HG03439 (cell line): ENCODE measurements at regions not wholly inside any gene's neighbourhood (a gene's known extent, or its start where the extent isn't known, plus 50 kb on each side); places are given as distances from the start of the nearest gene placed in this dataset.

ENCODE experiments used
- ATAC-seq: cut with Tn5 transposase; IDR thresholded peaks from one replicate; pipeline ENCODE4 v1.9.1; 2021; ENCODE audit warnings: mild to moderate bottlenecking, moderate library complexity; ENCODE audit not compliant: unreplicated experiment

DNA sequence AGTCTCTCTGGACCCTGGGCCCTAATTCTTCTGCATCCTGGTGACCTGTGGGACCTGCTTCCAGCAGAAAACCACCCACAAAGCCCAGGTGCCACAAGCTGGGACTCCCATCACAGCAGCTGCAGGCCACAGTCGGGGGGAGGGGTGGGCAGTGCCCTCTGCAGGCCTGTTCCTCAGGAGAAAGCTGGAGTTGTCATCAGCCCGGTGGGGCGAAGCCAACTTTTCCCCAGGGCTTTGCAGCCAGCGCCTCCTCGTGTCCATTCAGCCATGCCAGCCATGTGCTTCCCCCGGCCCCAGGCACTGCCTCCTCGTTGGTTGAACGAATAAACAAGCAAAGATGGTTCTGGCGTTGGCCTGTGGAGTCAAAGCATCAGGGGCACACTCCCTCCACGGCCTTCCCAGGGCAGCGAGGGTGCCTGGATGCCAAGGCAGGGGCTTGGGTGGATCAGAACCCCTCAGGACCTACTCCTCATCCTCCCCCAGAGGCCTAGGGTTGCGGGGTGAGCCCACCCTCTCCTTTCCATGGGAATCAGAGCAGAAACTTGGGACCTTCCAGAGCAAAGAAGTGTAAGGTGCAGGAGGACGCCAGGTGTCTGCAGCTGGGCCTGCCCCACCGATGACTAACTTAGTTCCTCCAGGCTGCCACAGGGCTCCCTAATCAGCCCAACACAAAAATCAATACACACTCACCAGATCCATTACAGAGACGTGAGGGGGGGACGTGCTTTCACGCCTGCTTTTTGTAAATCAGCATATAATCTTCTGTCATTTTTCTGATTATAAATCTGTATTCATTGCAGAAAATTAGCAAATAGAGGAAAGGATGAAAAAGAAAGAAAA lies 75.7 kb upstream of the RAB6C start:
- ATAC-seq, result no peak

DNA sequence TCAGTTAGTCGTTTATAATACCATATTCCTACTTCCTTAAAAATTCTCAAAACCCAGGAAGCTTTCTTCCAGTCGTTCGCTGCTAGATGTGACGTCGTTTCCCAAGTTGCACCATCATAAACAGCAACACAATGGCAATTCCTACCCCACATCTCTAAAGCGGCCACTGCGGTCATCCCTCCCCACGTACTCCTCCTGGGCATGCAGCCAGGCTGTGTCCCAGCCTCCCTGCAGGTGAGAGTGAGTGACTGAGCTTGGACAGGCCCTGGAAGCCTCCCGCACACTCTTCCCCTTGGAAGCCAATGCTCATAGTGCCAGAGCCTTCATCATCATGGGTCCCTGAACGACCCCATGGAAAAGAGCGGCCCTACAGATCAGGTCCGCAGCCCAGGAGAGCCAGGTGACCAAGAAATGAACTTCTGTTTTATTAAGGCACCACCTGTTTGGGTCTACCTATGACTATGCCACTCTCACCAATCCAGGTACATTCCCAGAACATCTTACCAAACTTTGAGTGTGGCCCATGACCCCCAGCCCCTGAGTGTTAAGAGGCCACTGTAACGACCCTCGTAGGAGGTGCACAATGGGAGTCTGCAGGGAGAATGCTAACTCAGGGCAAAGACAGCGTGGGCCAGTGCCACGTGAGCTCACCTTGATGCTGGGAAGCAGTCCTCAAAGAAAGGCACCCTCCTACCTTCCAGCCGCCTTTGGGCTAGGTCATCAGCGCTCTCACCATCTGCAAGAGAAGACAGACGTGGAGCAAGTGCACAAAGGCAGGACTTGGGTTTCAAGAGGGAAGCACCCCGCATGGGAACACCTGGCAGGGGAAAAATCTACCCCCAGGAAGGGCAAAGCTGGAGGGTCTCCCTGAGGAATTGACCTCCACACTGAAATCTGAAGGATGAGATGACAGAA lies 74.7 kb upstream of the RAB6C start:
- no peak for ATAC-seq

DNA sequence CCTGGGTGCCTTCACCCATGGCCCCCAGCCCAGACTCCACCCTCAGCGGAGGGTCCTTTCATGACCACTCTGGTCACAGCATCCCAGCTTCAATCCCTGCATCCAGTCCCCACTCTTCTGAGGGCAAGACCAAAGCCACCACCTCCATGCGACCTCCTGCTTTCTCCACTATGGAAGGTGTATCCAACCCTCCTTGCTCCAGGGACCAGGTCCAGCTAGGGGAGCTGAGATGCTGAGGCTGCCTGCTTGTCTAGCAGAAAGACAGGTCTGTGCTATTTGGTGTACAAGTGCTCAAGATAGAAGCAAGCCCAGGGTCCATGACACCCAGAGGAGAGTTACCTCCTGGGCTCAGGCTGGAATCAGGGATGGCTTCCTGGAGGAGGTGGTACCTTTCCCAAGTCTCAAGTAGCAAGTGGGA lies 73.8 kb upstream of the RAB6C start:
- ATAC-seq, result no peak

DNA sequence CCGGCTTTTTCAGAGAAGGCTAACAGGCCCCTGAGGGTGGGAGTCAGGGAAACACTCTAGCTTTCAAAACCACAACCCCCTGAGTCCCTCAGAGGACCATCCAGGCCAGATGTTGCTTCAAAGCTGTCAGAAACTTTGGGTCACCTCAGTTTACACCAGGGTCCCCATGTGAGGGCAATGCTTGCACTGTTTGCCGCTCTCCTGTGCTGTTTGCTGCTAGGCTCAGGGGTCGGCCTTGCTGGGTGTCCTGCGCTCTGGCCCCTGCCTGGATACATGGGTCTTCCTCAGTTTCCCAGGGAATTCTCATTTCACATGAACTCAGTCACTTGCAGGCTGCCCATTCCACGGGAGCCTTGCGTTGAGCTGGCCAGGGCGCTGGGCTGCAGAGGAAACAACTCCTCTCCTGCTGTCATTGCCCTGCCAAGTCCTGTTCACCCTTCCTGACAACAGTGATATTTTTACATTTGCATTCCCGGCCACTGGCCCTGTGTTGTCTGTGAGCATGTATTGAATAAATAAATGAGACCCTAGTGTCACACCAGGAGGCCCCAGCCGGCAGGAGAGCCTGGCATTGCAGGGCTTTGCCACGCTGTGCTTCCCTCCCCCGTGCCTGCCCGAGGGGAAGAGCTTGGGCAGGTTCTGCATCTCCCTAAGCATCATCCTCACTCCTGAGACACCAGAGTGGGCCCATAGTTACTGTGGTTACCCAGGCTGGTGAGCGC lies 73.2 kb upstream of the RAB6C start:
- no peak for ATAC-seq

DNA sequence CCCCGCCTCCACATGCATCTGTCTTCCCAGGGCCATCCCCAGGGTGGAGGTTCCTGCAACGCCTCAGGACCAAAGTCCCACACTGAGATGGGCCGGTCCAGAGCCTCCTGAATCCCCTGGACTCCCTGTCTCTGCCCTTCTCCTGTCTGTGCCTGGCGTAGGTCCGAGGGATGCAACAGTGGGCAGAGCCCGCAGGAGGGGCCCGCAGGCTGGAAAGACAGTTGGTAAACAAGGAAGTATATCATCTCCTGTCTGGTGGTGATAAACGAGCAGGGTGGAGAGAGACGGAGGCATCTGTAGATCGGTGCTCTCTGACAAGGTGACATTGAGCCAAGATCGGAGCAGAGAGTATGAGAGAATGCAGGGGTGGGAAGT lies 72.6 kb upstream of the RAB6C start:
- ATAC-seq, result no peak

DNA sequence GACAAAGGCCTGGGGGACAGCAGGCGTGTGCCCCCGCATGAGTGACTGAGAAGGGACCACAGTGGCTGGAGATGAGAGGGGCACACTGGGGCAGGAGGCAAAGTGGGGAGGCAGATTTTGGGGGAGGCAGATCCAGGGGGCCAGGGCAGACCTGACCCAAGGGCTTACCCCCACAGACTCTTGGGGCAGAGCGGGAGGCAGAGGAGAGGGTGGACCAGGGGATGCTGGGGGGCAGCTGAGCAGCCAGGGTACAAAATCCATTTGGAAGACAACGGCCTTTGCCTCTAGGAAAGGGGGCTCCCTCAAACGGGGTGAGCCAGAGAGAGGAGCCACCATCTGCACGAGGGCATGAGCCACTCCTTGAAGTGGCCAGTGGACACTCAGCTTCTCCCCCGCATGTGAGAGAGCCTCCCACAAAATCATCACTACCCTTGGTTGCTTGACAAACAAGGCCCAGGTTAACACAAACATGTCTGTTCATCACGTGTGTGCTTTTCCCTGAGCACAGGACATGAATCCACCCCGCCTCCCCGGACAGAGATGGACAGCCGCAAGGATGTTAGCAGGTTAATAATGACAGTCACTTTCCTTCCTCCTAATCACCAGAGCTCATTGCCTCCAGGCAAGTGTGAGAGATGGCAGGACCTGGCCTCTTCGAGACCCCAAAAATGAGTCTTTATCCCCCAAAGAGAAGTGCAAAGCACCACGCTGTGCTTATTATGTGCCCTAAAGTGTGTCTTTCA lies 72.0 kb upstream of the RAB6C start:
- no peak for ATAC-seq

DNA sequence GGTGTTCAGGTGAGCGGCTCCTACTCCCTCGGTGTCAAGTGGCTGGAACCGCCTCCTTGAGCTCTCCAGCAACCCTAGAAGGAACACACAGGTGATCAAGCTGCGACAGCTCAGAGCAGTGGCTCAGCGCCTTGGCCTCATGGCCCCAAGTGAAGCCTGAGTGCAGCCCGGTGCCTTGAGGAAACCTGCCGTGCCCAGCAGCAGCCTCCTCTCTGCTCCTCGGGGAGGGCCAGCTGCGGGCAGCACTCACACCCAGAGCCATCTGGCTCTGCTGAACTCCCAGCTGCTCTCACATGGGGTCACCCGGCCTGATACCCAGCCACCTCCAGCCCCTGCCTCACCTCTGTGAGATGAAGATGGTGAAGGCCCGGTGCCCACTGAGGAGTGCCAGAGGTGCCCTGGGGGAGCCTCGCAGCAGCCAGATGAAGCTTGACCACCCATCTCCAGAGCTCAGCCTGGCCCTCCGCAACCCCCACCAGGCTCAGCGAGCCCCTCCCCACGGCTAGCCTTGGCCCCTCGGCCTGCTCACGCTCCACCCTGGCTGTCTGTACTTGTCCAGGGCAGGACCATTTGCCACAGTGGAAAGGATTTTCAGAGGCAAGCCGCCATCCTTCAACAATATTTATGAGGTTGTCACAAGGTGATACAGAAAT lies 70.6 kb upstream of the RAB6C start:
- ATAC-seq, result no peak

DNA sequence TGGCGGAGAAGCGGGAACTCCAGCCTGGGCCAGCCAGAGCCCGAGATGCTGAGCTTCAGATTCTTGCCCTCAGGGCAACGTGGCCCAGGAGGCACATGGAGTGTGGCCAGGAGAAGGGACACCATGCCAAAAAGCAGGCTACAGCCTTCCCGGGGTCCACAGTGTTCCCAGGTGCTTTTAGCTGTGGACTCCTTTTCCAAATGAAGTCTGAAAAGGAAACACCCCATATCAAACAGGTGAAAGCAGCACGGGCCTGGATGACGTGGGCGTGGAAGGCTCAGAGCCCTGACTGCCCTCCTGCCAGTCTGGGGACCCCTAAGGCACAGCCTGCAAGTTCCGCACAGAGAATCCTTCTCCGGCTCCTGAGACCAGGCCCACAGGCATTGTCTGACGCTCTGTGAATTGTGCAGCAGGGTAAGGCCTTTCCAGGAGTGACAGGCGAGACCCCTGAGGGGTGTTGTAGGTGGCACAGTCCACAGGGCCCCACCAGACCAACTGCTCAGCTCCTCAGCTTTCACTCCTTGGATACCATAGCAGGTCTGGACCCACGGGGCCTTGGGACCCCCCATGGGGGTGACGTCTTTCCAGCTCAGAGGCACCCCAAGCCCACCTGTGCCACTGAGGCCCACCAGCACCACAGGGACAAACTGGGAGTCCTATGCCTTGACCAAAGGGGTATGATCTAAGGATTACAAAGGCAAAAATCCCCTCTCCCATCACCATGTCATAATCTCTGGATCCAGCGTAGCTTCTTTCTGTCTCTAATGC lies 69.6 kb upstream of the RAB6C start:
- ATAC-seq, result no peak

DNA sequence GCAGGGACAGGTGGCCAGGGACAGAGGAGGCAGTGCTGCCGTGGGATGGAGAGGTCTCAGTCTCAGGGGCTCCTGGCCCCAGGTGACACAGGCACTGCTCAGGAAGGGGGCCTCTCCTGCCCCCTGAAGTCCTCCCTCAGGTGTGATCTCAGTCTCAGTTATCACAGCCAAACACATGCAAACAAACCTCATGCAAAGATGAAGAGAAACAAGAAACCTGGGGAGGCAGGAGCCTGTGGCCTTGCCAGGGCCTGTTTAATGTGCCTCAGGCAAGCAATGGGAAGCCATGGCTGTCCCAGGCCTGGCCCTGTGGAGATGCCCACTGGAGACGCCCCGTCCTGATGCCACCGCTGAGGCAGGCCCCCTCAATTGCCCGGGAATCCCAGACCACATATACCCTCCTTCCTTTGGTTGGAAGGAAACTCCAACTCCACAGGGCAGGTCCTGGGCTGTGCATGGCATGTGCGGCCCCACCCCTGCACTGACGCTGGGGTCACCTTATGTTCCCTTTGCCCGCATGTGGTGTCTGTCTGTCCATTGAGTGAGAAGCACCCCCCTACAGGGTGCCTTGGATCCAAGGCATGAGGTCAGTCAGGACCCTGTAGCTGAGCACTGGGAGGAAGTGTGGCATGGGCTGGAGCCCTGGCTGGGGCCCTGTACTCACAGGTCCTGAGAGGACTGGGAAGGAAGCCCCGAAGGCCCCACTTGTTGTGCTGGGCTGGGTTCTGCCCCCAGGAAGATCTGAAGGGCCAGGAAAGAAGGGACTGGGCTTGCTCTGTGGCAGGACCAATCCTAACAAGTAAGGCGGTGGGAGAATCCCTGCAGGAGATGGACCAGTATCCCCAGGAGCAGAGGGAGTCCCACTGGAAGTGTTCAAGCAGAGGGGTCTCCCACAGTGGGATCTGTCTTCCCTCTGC lies 68.8 kb upstream of the RAB6C start:
- ATAC-seq, result no peak

DNA sequence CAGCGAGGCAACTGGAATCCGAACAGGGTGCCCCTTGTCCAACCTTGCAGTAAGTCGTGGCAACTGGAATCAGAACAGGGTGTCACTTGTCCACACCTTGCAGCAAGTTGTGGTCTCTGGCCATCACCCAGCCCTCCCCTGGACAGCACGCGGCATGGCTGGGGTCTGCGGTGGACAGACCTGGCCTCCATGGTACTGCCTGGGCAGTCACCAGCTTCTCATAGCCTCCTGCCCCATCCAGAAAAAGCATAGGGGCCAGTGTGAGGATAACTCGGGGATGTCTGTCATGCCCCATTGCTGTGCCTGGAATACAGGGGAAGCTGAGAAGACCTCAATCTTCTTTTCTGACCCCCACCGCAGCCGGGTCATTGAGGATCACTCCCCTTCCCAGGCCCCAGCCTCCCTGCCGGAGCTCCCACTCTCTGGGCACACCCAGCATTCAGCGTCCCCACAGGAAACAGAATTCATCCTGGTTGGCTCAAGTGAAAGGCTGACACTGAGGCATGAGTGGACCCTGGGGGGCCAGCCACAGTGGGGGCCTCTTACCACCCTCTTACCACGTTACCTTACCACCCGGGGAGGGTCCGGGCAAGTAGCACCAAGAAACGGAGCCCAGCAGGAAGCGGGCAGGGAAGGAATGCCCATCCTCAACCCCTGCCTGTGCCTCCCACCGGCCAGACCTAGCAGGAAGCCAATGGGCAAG lies 68.0 kb upstream of the RAB6C start:
- no peak for ATAC-seq

DNA sequence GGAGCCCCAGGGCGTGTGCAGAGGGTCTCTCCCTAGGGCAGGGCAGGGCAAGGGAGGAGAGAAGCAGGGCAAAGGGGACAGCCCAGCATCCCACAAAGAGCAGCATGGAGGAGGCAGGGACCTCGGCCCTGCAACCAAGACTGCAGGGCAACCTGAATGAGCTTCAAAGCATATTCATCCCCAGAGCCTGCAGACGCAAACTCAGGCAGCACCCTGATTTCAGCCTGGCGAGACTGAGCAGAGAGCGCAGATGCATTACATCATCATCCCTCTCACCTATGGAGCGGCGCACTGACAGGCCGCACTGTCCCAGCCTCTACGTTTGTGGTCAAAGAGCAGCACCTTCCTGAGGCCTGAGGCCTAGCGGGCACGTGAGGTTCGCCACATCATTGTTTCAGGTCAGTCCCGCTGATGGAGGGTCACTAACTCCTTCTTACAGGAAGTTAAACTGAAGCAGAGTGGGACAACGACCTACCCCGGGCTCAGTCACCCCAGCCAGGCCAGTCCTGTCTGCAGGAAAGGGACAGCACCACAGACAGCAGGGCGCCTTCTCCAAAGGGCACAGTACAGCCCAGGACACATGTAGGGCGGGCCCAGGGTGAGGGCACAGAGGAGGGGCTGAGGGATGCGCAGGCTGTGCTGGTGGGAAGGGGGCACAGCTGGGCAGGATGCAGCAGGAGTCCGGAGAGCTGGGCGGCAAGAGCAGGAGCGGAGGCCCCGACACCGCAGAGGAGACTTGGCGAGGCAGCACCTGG lies 67.2 kb upstream of the RAB6C start:
- no peak for ATAC-seq

DNA sequence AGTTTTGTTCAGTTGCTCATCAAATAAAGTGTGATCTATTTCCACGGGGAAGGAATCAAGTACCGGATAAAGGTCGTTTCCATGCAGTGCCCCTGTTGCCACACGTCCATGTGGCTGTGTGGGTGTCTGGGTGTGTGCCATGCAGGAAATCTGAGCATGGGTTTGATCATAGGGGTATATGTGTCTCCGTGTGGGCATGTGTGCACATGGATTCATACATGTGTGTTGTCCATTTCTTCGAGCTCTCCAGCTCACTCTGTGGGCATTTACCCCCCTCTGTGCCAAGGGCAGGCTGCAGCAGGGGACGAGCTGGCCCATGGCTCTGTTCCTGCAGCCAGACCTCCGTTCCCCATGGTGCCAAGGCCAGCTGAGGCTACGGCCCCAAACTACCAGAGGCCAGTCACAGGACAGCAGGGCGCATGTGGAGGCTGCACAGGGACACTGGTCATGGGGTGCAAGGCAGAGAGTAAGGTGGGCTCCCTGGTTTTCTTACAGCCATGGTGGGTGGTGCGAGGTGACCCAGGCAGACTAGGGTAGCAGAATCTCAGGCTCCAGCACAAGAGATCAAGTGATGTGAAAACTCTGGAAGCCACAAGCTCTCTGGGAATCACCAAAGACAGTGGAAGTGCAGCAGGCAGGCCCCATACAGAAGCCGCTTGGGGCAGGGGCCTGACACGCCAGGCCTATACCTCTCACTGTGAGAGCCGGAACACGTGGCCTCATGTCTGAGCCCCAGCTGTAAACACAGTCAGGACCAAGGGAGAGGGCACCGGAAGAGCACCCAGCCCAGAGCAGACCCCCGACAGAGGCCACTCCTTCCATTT lies 66.4 kb upstream of the RAB6C start:
- no peak for ATAC-seq

DNA sequence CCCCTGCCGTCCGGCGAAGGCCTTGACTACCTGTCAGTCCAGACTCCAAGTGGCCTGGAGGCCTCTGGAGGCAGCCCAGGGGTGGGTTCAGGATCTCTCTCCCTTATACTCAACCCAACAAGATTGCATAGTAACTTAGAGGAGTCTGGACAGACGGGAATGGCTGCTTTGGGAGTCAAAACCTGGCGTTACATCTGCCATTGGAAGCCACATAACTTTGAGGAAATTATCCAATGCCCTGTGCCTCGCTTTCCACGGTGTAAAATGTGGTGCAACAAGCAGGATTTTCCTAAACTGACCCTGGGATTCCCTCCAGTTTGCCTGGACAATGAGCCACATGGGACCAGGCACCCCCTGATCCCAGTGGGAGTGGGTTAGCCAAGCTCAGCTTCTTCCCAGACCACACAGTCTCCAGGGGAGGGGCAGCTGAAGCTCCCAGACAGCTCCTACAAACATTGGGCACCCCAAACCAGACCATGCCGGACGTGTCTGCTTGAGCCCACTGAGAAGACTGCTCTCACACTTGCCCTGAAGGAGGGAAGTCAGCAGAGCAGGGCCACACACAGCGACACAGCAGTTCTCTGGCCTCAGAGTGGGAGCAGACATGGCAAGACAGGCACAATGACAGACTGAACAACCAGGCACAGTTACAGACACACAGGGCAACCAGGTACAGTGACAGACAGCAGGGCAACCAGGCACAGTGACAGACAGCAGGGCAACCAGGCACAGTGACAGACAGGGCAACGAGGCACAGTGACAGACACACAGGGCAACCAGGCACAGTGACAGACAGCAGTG lies 65.6 kb upstream of the RAB6C start:
- ATAC-seq, result no peak

DNA sequence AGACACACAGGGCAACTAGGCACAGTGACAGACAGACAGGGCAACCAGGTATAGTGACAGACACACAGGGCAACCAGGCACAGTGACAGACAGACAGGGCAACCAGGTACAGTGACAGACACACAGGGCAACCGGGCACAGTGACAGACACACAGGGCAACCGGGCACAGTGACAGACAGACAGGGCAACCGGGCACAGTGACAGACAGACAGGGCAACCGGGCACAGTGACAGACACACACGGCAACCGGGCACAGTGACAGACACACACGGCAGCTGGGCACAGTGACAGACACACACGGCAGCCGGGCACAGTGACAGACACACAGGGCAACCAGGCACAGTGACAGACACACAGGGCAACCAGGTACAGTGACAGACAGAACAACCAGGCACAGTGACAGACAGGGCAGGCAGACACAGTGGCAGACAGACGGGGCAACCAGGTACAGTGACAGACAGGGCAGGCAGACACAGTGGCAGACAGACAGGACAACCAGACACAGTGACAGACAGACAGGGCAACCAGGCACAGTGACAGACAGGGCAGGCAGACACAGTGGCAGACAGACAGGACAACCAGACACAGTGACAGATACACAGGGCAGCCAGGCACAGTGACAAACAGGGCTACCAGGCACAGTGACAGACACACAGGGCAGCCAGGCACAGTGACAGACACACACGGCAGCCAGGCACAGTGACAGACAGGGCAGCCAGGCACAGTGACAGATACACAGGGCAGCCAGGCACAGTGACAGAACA lies 64.7 kb upstream of the RAB6C start:
- no peak for ATAC-seq
